HEK293 (cell line): ENCODE measurements at regions not wholly inside any gene's neighbourhood (a gene's known extent, or its start where the extent isn't known, plus 50 kb on each side); places are given as distances from the start of the nearest gene placed in this dataset.

ENCODE experiments used
- CTCF ChIA-PET: fragments of 350-600 bp; formaldehyde crosslinking; extraction: SDS; loops from one replicate; lab custom pipeline; 2021; ENCODE audit warnings: antibody characterized with exemption; lab: Yijun Ruan, JAX
- POLR2A ChIA-PET: fragments of 300-600 bp; formaldehyde crosslinking; extraction: SDS; loops from one replicate; lab custom pipeline; 2020; ENCODE audit warnings: antibody characterized with exemption, inconsistent platforms; lab: Yijun Ruan, JAX
- H3K27ac ChIP-seq: fragments of 200-500 bp; sonication (Bioruptor generic); 2 replicates; pipeline ENCODE4 v1.5.1; 2014; ENCODE audit warnings: low read depth, low read length, control low read depth, inconsistent platforms; ENCODE audit errors: extremely low read depth
- H3K36me3 ChIP-seq, 2 experiments: fragments of 200-500 bp in 1 of 2; sonication (Bioruptor generic) in 1 of 2; 1 replicate in 1 of 2; 2 replicates in 1 of 2; pipeline ENCODE4 v1.5.1; 2014 to 2017; ENCODE audit warnings: inconsistent platforms in 2 of 2, low read length in 2 of 2; ENCODE audit not compliant: control insufficient read depth in 2 of 2, insufficient read depth in 1 of 2
- H3K4me1 ChIP-seq: fragments of 200-500 bp; sonication (Bioruptor generic); 2 replicates; pipeline ENCODE4 v1.5.1; 2014; ENCODE audit warnings: mild to moderate bottlenecking, low read length, inconsistent platforms; ENCODE audit not compliant: control insufficient read depth, insufficient read depth
- H3K4me3 ChIP-seq: 2 replicates; pipeline ENCODE4 v1.5.1; 2011; ENCODE audit warnings: low read depth, mild to moderate bottlenecking, control low read depth, low read length, moderate library complexity
- H3K9me3 ChIP-seq: fragments of 200-500 bp; sonication (Bioruptor generic); 2 replicates; pipeline ENCODE4 v1.5.1; 2014; ENCODE audit warnings: low read depth, low read length, inconsistent platforms; ENCODE audit not compliant: control insufficient read depth, insufficient read depth
- GLIS2 ChIP-seq: fragments of 450-650 bp; formaldehyde crosslinking; IDR thresholded peaks from 2 replicates; pipeline ENCODE4 v1.5.1; 2016; ENCODE audit warnings: missing biosample characterization, missing genetic modification characterization
- YY2 ChIP-seq: fragments of 450-650 bp; formaldehyde crosslinking; IDR thresholded peaks from 2 replicates; pipeline ENCODE4 v1.5.1; 2016; ENCODE audit warnings: missing biosample characterization, missing genetic modification characterization
- ZBTB17 ChIP-seq: fragments of 450-650 bp; formaldehyde crosslinking; IDR thresholded peaks from 2 replicates; pipeline ENCODE4 v1.5.1; 2016; ENCODE audit warnings: missing biosample characterization, missing genetic modification characterization
- ZEB2 ChIP-seq: fragments of 450-650 bp; formaldehyde crosslinking; IDR thresholded peaks from 2 replicates; pipeline ENCODE4 v1.5.1; 2016; ENCODE audit warnings: missing biosample characterization, missing genetic modification characterization
- ZFP3 ChIP-seq: fragments of 450-650 bp; formaldehyde crosslinking; IDR thresholded peaks from 2 replicates; pipeline ENCODE4 v1.5.1; 2016; ENCODE audit warnings: low read depth, missing biosample characterization, missing genetic modification characterization
- ZFP37 ChIP-seq: fragments of 450-650 bp; formaldehyde crosslinking; IDR thresholded peaks from 2 replicates; pipeline ENCODE4 v1.5.1; 2016; ENCODE audit warnings: missing biosample characterization, missing genetic modification characterization
- ZNF112 ChIP-seq: fragments of 450-650 bp; formaldehyde crosslinking; IDR thresholded peaks from 2 replicates; pipeline ENCODE4 v1.5.0; 2017; ENCODE audit warnings: missing biosample characterization, missing genetic modification characterization
- ZNF132 ChIP-seq: fragments of 450-650 bp; formaldehyde crosslinking; IDR thresholded peaks from 2 replicates; pipeline ENCODE4 v1.5.1; 2017; ENCODE audit warnings: missing biosample characterization, missing genetic modification characterization, borderline replicate concordance
- ZNF175 ChIP-seq: fragments of 450-650 bp; formaldehyde crosslinking; IDR thresholded peaks from 2 replicates; pipeline ENCODE4 v1.5.1; 2016; ENCODE audit warnings: missing biosample characterization, missing genetic modification characterization
- ZNF19 ChIP-seq: fragments of 450-650 bp; formaldehyde crosslinking; IDR thresholded peaks from 2 replicates; pipeline ENCODE4; 2016; ENCODE audit warnings: missing biosample characterization, missing genetic modification characterization, low read depth
- ZNF223 ChIP-seq: fragments of 450-650 bp; formaldehyde crosslinking; IDR thresholded peaks from 2 replicates; pipeline ENCODE4 v1.5.1; 2016; ENCODE audit warnings: missing biosample characterization, missing genetic modification characterization
- ZNF24 ChIP-seq: fragments of 450-650 bp; formaldehyde crosslinking; IDR thresholded peaks from 2 replicates; pipeline ENCODE4 v1.5.1; 2016; ENCODE audit warnings: missing biosample characterization, missing genetic modification characterization
- ZNF391 ChIP-seq: fragments of 450-650 bp; formaldehyde crosslinking; IDR thresholded peaks from 2 replicates; pipeline ENCODE4 v1.5.1; 2016; ENCODE audit warnings: low read depth, missing biosample characterization, missing genetic modification characterization, borderline replicate concordance
- ZNF398 ChIP-seq: fragments of 450-650 bp; formaldehyde crosslinking; IDR thresholded peaks from 2 replicates; pipeline ENCODE4 v1.5.1; 2017; ENCODE audit warnings: missing biosample characterization, missing genetic modification characterization
- ZNF433 ChIP-seq: fragments of 450-650 bp; formaldehyde crosslinking; IDR thresholded peaks from 2 replicates; pipeline ENCODE4 v1.5.1; 2016; ENCODE audit warnings: missing biosample characterization, missing genetic modification characterization, low read depth
- ZNF514 ChIP-seq: fragments of 450-650 bp; formaldehyde crosslinking; IDR thresholded peaks from 2 replicates; pipeline ENCODE4 v1.5.1; 2016; ENCODE audit warnings: missing biosample characterization, missing genetic modification characterization
- ZNF518A ChIP-seq: fragments of 450-650 bp; formaldehyde crosslinking; conservative IDR thresholded peaks from 2 replicates; pipeline ENCODE4 v1.5.1; 2016; ENCODE audit warnings: low read depth, missing biosample characterization, missing genetic modification characterization
- ZNF571 ChIP-seq: fragments of 450-650 bp; formaldehyde crosslinking; IDR thresholded peaks from 2 replicates; pipeline ENCODE4 v1.5.0; 2017; ENCODE audit warnings: missing biosample characterization, missing genetic modification characterization
- ZNF704 ChIP-seq: fragments of 450-650 bp; formaldehyde crosslinking; IDR thresholded peaks from 2 replicates; pipeline ENCODE4 v1.5.1; 2016; ENCODE audit warnings: missing biosample characterization, missing genetic modification characterization
- ZNF768 ChIP-seq: fragments of 450-650 bp; formaldehyde crosslinking; IDR thresholded peaks from 2 replicates; pipeline ENCODE4 v1.5.1; 2018; ENCODE audit warnings: missing biosample characterization, mild to moderate bottlenecking, missing genetic modification characterization
- ZNF777 ChIP-seq: fragments of 450-650 bp; formaldehyde crosslinking; IDR thresholded peaks from 2 replicates; pipeline ENCODE4 v1.5.1; 2017; ENCODE audit warnings: missing biosample characterization, missing genetic modification characterization, borderline replicate concordance

GRCh38 chr1:38308780-38309179, 262.2 kb upstream of the POU3F1 start:
- Histone ChIP-seq H3K4me1 (no peaks in the 10 kb centered on the region), H3K9me3 (no peaks in the 10 kb centered on the region), H3K27ac (no peak overlapping the region), H3K4me3 (no peak overlapping the region), H3K36me3 (no peaks in the 10 kb centered on the region)
- TF ChIP-seq ZNF518A (tag by site-specific recombination) (no peak), ZNF571 (tag by site-specific recombination) (no peak), ZNF768 (no peak), YY2 (tag by site-specific recombination) (no peak), ZNF19 (tag by site-specific recombination) (no peak), GLIS2 (tag by site-specific recombination) (no peak), ZNF175 (no peak), ZNF514 (tag by site-specific recombination) (no peak), ZNF704 (no peak), ZNF777 (no peak), ZFP37 (tag by site-specific recombination) (no peak), ZNF398 (tag by site-specific recombination) (no peak), ZBTB17 (tag by site-specific recombination) (no peak), ZNF24 (tag by site-specific recombination) (no peak), ZNF391 (tag by site-specific recombination) (no peak), ZNF433 (tag by site-specific recombination) (no peak), ZEB2 (tag by site-specific recombination) (no peak), ZNF132 (tag by site-specific recombination) (no peak)
- ChIA-PET POLR2A (no interaction called here), CTCF (no interaction called here)

GRCh38 chr1:38305666-38306065, 259.1 kb upstream of the POU3F1 start:
- H3K4me3 ChIP-seq = no peak overlapping the region
- H3K9me3 ChIP-seq = no peaks in the 10 kb centered on the region
- CTCF ChIA-PET = no interaction called here
- POLR2A ChIA-PET = no interaction called here
- H3K36me3 ChIP-seq = no peaks in the 10 kb centered on the region
- H3K27ac ChIP-seq = no peak overlapping the region
- H3K4me1 ChIP-seq = no peaks in the 10 kb centered on the region
- no peak for TF ChIP-seq ZNF223 (tag by site-specific recombination)
- TF ChIP-seq ZNF112 (tag by site-specific recombination) = no peak
- no peak for TF ChIP-seq ZFP3 (tag by site-specific recombination)
